IMR-90 (cell line): ENCODE measurements at regions not wholly inside any gene's neighbourhood (a gene's known extent, or its start where the extent isn't known, plus 50 kb on each side); places are given as distances from the start of the nearest gene placed in this dataset.

Source experiments
- ATAC-seq: fragments of 200-7000 bp; cut with Tn5 transposase; 2 replicates; pipeline ENCODE4 v1.9.1; 2020; ENCODE audit warnings: low read depth, mild to moderate bottlenecking, moderate library complexity
- BruUV-seq: library from RNA; stranded (reverse); fragments of 400-500 nt; replicated peaks from 2 replicates; lab custom pipeline; 2021; lab: Mats Ljungman, UMichigan
- CTCF ChIA-PET: fragments of 300-600 bp; formaldehyde crosslinking; extraction: SDS; loops from one replicate; lab custom pipeline; 2021; ENCODE audit warnings: antibody characterized with exemption; lab: Yijun Ruan, JAX
- POLR2A ChIA-PET: fragments of 300-600 bp; sonication (Branson Sonifier 250); formaldehyde crosslinking; loops from one replicate; lab custom pipeline; 2022; ENCODE audit warnings: antibody characterized with exemption; ENCODE audit not compliant: unreplicated experiment; lab: Charles Lee
- DNase-seq: peaks from one replicate; pipeline ENCODE4 v3.0.0; 2013
- H2AFZ ChIP-seq: replicated peaks from 2 replicates; pipeline ENCODE3; 2013; ENCODE audit warnings: low read length, mild to moderate bottlenecking; ENCODE audit not compliant: poor library complexity
- H2AK5ac ChIP-seq: 2 replicates; pipeline ENCODE4 v1.6.1; 2013; ENCODE audit warnings: low read depth, low read length, inconsistent platforms
- H2AK9ac ChIP-seq: replicated peaks from 2 replicates; pipeline ENCODE3; 2013; ENCODE audit warnings: mild to moderate bottlenecking, low read depth, low read length, moderate library complexity; ENCODE audit not compliant: poor library complexity
- H2BK120ac ChIP-seq: 2 replicates; pipeline ENCODE4 v1.6.1; 2013; ENCODE audit warnings: low read depth, low read length, inconsistent platforms
- H2BK15ac ChIP-seq: 3 replicates; pipeline ENCODE4 v1.6.1; 2013; ENCODE audit warnings: low read depth, low read length, inconsistent platforms
- H2BK20ac ChIP-seq: 2 replicates; pipeline ENCODE4 v1.6.1; 2013; ENCODE audit warnings: low read depth, mild to moderate bottlenecking, inconsistent platforms, low read length, moderate library complexity
- H2BK5ac ChIP-seq: 2 replicates; pipeline ENCODE4 v1.6.1; 2013; ENCODE audit warnings: mild to moderate bottlenecking, low read depth, low read length, inconsistent platforms; ENCODE audit not compliant: poor library complexity, severe bottlenecking
- H3K14ac ChIP-seq: replicated peaks from 2 replicates; pipeline ENCODE4 v1.6.1; 2013; ENCODE audit warnings: low read depth, low read length, inconsistent platforms
- H3K18ac ChIP-seq: 2 replicates; pipeline ENCODE4 v1.6.1; 2013; ENCODE audit warnings: low read depth, low read length, control low read depth
- H3K23ac ChIP-seq: 2 replicates; pipeline ENCODE4 v1.6.1; 2013; ENCODE audit warnings: low read depth, low read length, inconsistent platforms
- H3K27ac ChIP-seq: 2 replicates; pipeline ENCODE4 v1.5.1; 2013; ENCODE audit warnings: mild to moderate bottlenecking, control low read depth, low read length; ENCODE audit not compliant: insufficient read depth
- H3K27me3 ChIP-seq: 2 replicates; pipeline ENCODE4 v1.6.1; 2013; ENCODE audit warnings: low read length; ENCODE audit not compliant: control insufficient read depth, insufficient read depth
- H3K36me3 ChIP-seq: 2 replicates; pipeline ENCODE4 v1.6.1; 2013; ENCODE audit warnings: low read length, mixed read lengths; ENCODE audit not compliant: control insufficient read depth, insufficient read depth
- H3K4ac ChIP-seq: 2 replicates; pipeline ENCODE4 v1.6.1; 2013; ENCODE audit warnings: low read depth, low read length, inconsistent platforms
- H3K4me1 ChIP-seq: 2 replicates; pipeline ENCODE4 v1.6.1; 2013; ENCODE audit warnings: low read length, mixed read lengths; ENCODE audit not compliant: control insufficient read depth, insufficient read depth
- H3K4me2 ChIP-seq: 2 replicates; pipeline ENCODE4 v1.6.1; 2013; ENCODE audit warnings: low read depth, mild to moderate bottlenecking, control low read depth, low read length, moderate library complexity
- H3K4me3 ChIP-seq: 2 replicates; pipeline ENCODE4 v1.5.1; 2013; ENCODE audit warnings: low read depth, mild to moderate bottlenecking, control low read depth, low read length, moderate library complexity; ENCODE audit not compliant: insufficient read depth
- H3K56ac ChIP-seq: 2 replicates; pipeline ENCODE4 v1.6.1; 2013; ENCODE audit warnings: low read length, inconsistent platforms; ENCODE audit not compliant: insufficient read depth; ENCODE audit errors: extremely low read depth
- H3K79me1 ChIP-seq, 2 experiments: 2 replicates each; pipeline ENCODE4 v1.6.1; 2013; ENCODE audit warnings: low read length in 2 of 2, inconsistent platforms in 1 of 2, low read depth in 1 of 2
- H3K9ac ChIP-seq: 2 replicates; pipeline ENCODE4 v1.6.1; 2013; ENCODE audit warnings: low read depth, low read length, control low read depth
- H3K9me1 ChIP-seq: 2 replicates; pipeline ENCODE4 v1.6.1; 2013; ENCODE audit warnings: low read length, inconsistent platforms; ENCODE audit not compliant: insufficient read depth
- H3K9me3 ChIP-seq: 2 replicates; pipeline ENCODE4 v1.6.1; 2013; ENCODE audit warnings: low read length; ENCODE audit not compliant: control insufficient read depth, insufficient read depth
- H4K20me1 ChIP-seq: 2 replicates; pipeline ENCODE4 v1.6.1; 2013; ENCODE audit warnings: low read length, inconsistent platforms; ENCODE audit not compliant: insufficient read depth
- H4K5ac ChIP-seq: 2 replicates; pipeline ENCODE4 v1.6.1; 2013; ENCODE audit warnings: mild to moderate bottlenecking, low read depth, low read length, control low read depth
- H4K8ac ChIP-seq, 2 experiments: 2 replicates each; pipeline ENCODE4 v1.6.1; 2013; ENCODE audit warnings: low read depth in 2 of 2, low read length in 2 of 2, control low read depth in 1 of 2, inconsistent platforms in 1 of 2
- H4K91ac ChIP-seq: 2 replicates; pipeline ENCODE4 v1.6.1; 2013; ENCODE audit warnings: low read depth, low read length, inconsistent platforms; ENCODE audit not compliant: insufficient read depth
- CHD1 ChIP-seq: IDR thresholded peaks from 2 replicates; pipeline ENCODE4 v1.6.1; 2012; ENCODE audit warnings: low read depth, low read length, improper control_type of control experiment
- MXI1 ChIP-seq: IDR thresholded peaks from 2 replicates; pipeline ENCODE4 v1.6.1; 2012; ENCODE audit warnings: low read depth, mild to moderate bottlenecking, low read length, moderate library complexity, borderline replicate concordance
- RCOR1 ChIP-seq: IDR thresholded peaks from 2 replicates; pipeline ENCODE4 v1.6.1; 2012; ENCODE audit warnings: mild to moderate bottlenecking, low read length, improper control_type of control experiment; ENCODE audit not compliant: insufficient replicate concordance
- RFX5 ChIP-seq: IDR thresholded peaks from 2 replicates; pipeline ENCODE4 v1.8.0; 2012; ENCODE audit warnings: low read depth, mild to moderate bottlenecking, low read length, moderate library complexity
- SMC3 ChIP-seq: fragments of 150-350 bp; IDR thresholded peaks from 2 replicates; pipeline ENCODE4 v1.6.1; 2016; ENCODE audit warnings: low read depth, mild to moderate bottlenecking, antibody characterized with exemption, low read length, moderate library complexity
- WGBS, 2 experiments: methylation state at CpG; one replicate each; pipeline versions ENCODE4 v1.1.5 to v1.1.7; 2013; ENCODE audit warnings: missing lambda C conversion rate in 2 of 2; ENCODE audit not compliant: insufficient read length in 1 of 2; ENCODE audit errors: extremely low coverage in 2 of 2; 5-methylcytosine and 5-hydroxymethylcytosine counted together
- dilution Hi-C: fragments of 300-500 bp; cut with HindIII; formaldehyde crosslinking; loops from one replicate; pipeline ENCODE4 v1.14.3; 2018; ENCODE audit warnings: low sequenced_read_pairs; ENCODE audit not compliant: unreplicated experiment
- in situ Hi-C: fragments of 300-500 bp; cut with MboI; formaldehyde crosslinking; loops from 3 replicates; pipeline ENCODE4 v1.14.3; 2019; ENCODE audit warnings: low sequenced_read_pairs, inconsistent platforms, mixed read lengths
- intact Hi-C: fragments of 100-400 bp; cut with micrococcal nuclease; formaldehyde crosslinking; loops from 2 replicates; pipeline ENCODE4 v1.10.0; 2022

- H3K9ac ChIP-seq: no peak overlapping the region
- H2AK5ac ChIP-seq: no peak overlapping the region
- H3K79me1 ChIP-seq: no peaks in the 10 kb centered on the region
- H3K56ac ChIP-seq: no peak overlapping the region
- no peak overlapping the region for H2AK9ac ChIP-seq
- no peak overlapping the region for H2BK15ac ChIP-seq
- H4K5ac ChIP-seq: no peak overlapping the region
- BruUV-seq: no TSS peak
- H2BK20ac ChIP-seq: no peak overlapping the region
- no CpG with 5 or more reads among the region's 1 CpG for WGBS, 2 experiments
- CTCF ChIA-PET: no interaction called here
- in situ Hi-C loops: no loop called here
- no peak overlapping the region for H3K27ac ChIP-seq
- TF ChIP-seq MXI1: no peak
- no peak for TF ChIP-seq SMC3
- no peak for TF ChIP-seq RFX5
- no peak for TF ChIP-seq CHD1
- TF ChIP-seq RCOR1: no peak
- H3K36me3 ChIP-seq: no peaks in the 10 kb centered on the region
- no peaks in the 10 kb centered on the region for H3K4me1 ChIP-seq
- peaks cover 4% of the 10 kb centered on the region for H3K9me3 ChIP-seq
- POLR2A ChIA-PET: no interaction called here
- no peaks in the 10 kb centered on the region for H3K9me1 ChIP-seq
- intact Hi-C loops: no loop called here
- no peak overlapping the region for H4K91ac ChIP-seq
- no peak overlapping the region for H3K14ac ChIP-seq
- ATAC-seq: no peak
- H3K4me2 ChIP-seq: no peak overlapping the region
- H3K18ac ChIP-seq: no peak overlapping the region
- H3K23ac ChIP-seq: no peak overlapping the region
- dilution Hi-C loops: no loop called here
- H4K20me1 ChIP-seq: no peaks in the 10 kb centered on the region
- H2BK120ac ChIP-seq: no peak overlapping the region
- H2AFZ ChIP-seq: no peak overlapping the region
- H4K8ac ChIP-seq: no peak overlapping the region
- H3K27me3 ChIP-seq: no peaks in the 10 kb centered on the region
- DNase-seq: no peak
- no peak overlapping the region for H3K4ac ChIP-seq
- no peak overlapping the region for H3K4me3 ChIP-seq
- H2BK5ac ChIP-seq: no peak overlapping the region
Measured at GRCh38 chr9:118236625-118237024, 532.4 kb downstream of the TLR4 start.
